ENCODE measurements at regions not wholly inside any gene's neighbourhood (a gene's known extent, or its start where the extent isn't known, plus 50 kb on each side); places are given as distances from the start of the nearest gene placed in this dataset.
"Not testable (repeated sequence)": the region's sequence is repeated elsewhere in the genome, so short reads cannot be mapped to it uniquely, and the experiment has no call there.

- no peak for DNase-seq (ENCODE audit: low spot score)
- TF ChIP-seq, protein P1, sequence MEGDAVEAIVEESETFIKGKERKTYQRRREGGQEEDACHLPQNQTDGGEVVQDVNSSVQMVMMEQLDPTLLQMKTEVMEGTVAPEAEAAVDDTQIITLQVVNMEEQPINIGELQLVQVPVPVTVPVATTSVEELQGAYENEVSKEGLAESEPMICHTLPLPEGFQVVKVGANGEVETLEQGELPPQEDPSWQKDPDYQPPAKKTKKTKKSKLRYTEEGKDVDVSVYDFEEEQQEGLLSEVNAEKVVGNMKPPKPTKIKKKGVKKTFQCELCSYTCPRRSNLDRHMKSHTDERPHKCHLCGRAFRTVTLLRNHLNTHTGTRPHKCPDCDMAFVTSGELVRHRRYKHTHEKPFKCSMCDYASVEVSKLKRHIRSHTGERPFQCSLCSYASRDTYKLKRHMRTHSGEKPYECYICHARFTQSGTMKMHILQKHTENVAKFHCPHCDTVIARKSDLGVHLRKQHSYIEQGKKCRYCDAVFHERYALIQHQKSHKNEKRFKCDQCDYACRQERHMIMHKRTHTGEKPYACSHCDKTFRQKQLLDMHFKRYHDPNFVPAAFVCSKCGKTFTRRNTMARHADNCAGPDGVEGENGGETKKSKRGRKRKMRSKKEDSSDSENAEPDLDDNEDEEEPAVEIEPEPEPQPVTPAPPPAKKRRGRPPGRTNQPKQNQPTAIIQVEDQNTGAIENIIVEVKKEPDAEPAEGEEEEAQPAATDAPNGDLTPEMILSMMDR (IDR thresholded peaks at IDR 0.05; ENCODE audit: extremely low read depth, missing control alignments): no peak
These were observed 467.1 kb downstream of the RAP2B start for GRCh38 chr3:153629148-153629547.

DNA sequence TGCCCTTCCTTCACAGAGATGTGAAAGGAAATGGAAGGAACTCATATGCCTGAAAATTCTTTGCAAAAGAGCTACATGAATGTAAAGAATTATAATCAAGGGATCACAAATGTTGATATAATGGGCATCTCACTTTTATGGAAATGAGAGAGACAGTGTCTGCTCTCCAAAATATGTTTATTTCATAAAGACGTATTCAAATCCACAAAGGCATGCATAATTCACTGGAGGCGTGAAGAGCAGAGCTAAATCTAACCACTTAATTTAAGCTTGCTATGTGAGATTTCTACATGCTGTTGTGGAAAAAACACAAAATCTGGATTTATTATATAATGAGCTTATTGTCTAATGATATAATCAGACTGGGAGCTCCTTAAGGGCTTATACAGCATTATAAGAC lies 469.1 kb downstream of the RAP2B start:
- DNase-seq (ENCODE audit: low spot score): no peak
- TF ChIP-seq, protein P1 (IDR thresholded peaks at IDR 0.05; ENCODE audit: extremely low read depth, missing control alignments): no peak

GRCh38 chr3:153631664-153632063 lies 469.6 kb downstream of the RAP2B start:
- TF ChIP-seq, protein P1 (IDR thresholded peaks at IDR 0.05; ENCODE audit: extremely low read depth, missing control alignments): no peak
- no peak for DNase-seq (ENCODE audit: low spot score)

DNA sequence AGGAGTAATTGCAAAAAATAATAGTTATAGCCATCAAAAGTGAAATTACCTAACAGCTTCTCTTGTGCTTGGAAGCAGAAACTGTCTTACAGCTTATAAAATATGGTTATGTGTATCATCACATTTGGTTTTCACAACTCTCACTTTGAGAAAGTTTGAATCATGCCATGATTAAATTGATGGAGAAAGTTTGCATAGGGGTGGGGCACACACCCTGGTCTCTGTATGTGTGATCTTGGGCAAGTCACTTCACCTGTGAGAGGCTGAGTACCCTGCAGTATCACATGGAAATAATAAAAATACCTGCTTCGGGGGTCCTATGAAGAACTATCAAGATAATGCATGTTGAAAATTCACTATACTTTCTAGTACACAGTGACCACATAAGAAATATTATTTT lies 471.4 kb downstream of the RAP2B start:
- DNase-seq (ENCODE audit: low spot score): no peak
- TF ChIP-seq, protein P1 (IDR thresholded peaks at IDR 0.05; ENCODE audit: extremely low read depth, missing control alignments): no peak

GRCh38 chr3:153634683-153635082 lies 472.7 kb downstream of the RAP2B start:
- no peak for DNase-seq (ENCODE audit: low spot score)
- TF ChIP-seq, protein P1 (IDR thresholded peaks at IDR 0.05; ENCODE audit: extremely low read depth, missing control alignments): no peak

- TF ChIP-seq, protein P1 (IDR thresholded peaks at IDR 0.05; ENCODE audit: extremely low read depth, missing control alignments): no peak
- no peak for DNase-seq (ENCODE audit: low spot score)
These were observed 477.6 kb downstream of the RAP2B start for GRCh38 chr3:153639631-153640030.

DNA sequence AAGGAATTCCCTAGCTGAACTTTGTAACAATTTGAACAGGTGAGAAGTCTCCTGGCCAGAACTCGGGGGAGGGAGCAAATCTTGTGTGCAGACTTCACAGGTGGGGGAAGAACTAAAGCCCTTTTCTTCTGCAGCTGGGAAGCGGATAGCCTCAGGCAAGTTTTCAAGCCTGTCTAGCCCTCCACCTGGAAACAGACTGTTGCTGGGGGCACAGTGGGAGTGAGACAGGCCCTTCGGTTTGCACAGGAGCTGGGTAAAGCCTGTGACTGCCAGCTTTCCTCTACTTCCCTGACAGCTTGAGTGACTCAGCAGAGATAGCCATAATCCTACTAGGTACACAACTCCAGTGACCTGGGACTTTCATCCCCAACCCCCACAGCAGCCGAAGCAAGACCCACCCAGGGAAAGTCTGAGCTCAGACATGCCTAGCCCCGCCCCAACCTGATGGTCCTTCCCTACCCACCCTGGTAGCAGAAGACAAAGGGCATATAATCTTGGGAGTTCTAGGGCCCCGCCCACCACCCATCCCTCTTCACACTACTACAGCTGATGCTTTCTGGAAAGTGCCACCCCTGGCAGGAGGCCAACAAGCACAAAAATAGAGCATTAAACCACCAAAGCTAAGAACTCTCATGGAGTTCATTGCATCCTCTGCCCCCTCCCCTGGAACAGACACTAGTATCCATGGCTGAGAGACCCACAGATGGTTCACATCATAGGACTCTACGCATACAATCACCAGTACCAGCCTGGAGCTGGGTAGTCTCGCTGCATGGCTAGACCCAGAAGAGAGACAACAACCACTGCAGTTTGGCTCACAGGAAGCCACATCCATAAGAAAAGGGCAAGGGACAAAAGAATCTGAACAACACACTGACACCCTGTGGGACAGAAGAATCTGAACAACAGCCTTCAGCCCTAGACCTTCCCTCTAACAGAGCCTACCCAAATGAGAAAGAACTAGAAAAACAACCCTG lies 479.0 kb downstream of the RAP2B start:
- TF ChIP-seq, protein P1 (IDR thresholded peaks at IDR 0.05; ENCODE audit: extremely low read depth, missing control alignments): no peak
- no peak for DNase-seq (ENCODE audit: low spot score)

DNA sequence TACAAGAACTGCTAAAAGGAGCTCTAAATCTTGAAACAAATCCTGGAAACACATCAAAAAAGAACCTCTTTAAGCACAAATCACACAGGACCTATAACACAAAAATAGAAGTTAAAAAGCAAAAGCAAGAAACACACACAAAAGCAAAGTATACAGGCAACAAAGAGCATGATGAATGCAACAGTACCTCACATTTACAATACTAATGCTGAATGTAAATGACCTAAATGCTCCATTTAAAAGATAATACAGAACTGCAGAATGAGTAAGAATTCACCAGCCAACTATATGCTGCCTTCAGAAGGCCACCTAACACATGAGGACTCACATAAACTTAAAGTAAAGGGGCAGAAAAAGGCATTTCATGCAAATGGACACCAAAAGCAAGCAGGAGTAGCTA lies 478.6 kb upstream of the ARHGEF26 start:
- DNase-seq (ENCODE audit: low spot score): not testable (repeated sequence)

GRCh38 chr3:153643471-153643870 lies 477.7 kb upstream of the ARHGEF26 start:
- DNase-seq (ENCODE audit: low spot score): not testable (repeated sequence)
